HG02759 (cell line): ENCODE measurements at regions not wholly inside any gene's neighbourhood (a gene's known extent, or its start where the extent isn't known, plus 50 kb on each side); places are given as distances from the start of the nearest gene placed in this dataset.
"Not testable (repeated sequence)": the region's sequence is repeated elsewhere in the genome, so short reads cannot be mapped to it uniquely, and the experiment has no call there.

ENCODE experiments used
- ATAC-seq: cut with Tn5 transposase; IDR thresholded peaks from one replicate; pipeline ENCODE4 v1.9.1; 2021; ENCODE audit warnings: mild to moderate bottlenecking, moderate library complexity; ENCODE audit not compliant: unreplicated experiment

DNA sequence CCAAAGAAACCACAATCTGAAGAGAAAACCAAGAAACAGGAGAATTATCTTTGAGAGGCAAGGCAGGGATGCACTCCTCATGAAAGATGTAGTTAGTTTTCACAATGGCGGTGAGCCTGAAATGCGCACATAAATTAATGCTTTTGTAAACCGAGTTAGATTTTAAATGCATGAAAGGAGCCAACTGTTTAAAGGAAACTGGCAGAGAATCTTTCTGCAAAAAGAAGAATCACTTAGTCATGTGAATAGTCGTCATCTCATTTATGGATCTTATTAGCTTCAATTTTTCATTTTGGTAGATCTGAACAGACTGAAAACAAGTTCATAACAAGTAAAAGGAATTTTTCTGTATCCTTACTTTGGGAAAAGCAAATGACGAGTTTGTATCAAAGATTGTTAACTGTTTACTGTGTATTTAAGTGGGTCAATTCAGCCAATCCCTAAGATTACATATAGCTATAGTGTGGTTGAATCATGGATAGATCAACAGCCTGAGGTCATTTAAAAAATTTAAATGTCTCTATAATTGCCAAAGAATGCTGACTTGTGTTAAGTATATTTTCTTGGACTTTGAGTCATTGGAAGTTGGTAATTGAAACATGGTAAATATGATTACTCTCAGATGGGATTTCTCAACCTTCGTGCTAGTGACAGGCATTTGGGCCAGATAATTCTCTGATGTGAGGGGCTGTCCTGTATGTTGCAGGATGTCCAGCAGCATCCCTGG, 226.6 kb upstream of the KAZN start:
- no peak for ATAC-seq

DNA sequence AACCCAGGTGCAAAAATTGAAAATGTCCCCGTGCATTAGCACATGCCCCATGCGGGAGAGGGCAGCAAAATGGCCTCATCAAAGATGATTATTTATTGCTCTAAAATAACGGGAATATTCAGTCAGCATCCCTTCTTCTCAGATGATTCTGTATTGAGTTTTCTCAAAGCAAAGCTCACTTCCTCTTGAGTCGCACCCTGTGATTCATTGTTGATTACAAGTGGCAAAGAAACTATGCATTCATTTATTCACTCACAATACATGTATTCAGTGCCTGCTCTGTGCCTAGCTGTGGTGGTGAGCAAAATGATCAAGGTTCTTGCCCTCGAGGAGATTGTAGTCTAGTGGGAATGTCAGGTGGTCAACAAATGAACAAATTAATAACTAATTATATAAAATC, 226.0 kb upstream of the KAZN start:
- no peak for ATAC-seq

- ATAC-seq: no peak
Observed at GRCh38 chr1:14373081-14373758, 225.3 kb upstream of the KAZN start.

GRCh38 chr1:14375226-14375625, 223.3 kb upstream of the KAZN start:
- no peak for ATAC-seq

- no peak for ATAC-seq
Observed at GRCh38 chr1:14377386-14377785, 221.1 kb upstream of the KAZN start.

GRCh38 chr1:14380408-14380807, 218.1 kb upstream of the KAZN start:
- ATAC-seq: no peak

DNA sequence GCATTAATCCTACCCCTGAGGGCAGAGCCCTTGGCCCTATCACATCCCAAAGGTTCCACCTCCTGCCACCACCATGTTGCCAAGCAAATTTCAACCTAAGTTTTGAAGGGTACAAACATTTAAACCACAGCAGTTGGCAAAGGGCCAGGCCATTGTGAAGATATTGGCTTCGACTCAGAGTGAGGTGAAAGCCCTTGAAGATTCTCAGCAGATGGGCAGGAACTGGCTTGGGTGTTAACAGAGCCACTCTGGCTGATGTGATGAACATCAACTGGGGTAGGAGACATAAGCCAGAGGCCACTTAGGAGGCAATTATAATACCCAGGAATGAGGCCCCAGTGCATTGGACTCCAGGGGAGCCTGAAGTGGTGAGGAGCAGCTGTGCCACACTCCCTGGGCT, 207.7 kb upstream of the KAZN start:
- no peak for ATAC-seq

GRCh38 chr1:14392161-14392858, 206.2 kb upstream of the KAZN start:
- no peak for ATAC-seq

GRCh38 chr1:14392859-14393365, 205.6 kb upstream of the KAZN start:
- ATAC-seq: no peak

DNA sequence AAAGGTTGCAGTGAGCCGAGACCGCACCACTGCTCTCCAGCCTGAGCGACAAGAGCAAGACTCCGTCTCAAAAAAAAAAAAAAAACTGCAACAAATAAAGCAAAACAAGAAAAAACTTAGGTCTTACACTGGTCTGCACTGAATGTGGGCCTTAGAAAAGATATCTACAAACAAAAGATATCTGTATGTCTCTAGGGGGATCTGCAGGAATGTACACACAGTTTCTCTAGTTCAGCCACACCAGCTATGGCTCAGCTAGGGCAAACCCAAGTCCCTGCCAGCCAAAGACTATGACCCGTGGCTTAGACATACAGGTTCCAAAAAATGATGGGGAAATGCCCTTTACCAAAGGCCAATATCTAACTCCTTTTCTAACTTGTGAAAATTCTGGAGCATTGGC, 202.4 kb upstream of the KAZN start:
- no peak for ATAC-seq

DNA sequence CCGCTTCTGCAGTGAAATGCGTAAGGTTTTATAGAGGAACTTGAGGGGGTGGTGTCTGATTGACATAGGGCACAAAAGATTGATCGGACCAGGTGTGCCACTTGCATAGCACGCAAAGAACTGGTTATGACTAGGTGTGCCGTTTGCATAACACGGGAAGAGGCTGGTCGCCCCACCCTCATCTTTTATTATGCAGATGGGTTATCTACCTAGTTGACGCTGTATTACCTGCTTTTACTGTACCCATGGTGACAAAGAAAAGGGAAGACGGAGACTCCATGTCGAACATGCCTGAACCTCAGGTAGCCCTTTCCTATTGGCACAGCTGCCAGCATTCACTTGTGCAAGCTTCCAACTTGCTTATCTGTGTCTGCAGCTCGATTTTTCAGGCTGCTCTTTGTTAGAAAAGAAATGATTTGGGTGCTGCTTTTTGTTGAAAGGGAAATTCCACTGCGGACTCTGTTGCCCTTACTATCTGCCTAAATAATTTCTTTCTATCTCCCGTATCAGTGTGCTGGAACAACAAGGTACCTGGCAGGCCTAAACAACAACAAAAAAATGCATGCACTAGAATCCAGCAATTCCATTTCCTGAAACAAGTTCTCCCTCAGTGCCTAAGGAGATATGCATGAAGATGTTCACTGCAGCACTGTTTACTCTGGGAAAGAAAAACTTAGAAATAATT, 194.4 kb upstream of the KAZN start:
- no peak for ATAC-seq

DNA sequence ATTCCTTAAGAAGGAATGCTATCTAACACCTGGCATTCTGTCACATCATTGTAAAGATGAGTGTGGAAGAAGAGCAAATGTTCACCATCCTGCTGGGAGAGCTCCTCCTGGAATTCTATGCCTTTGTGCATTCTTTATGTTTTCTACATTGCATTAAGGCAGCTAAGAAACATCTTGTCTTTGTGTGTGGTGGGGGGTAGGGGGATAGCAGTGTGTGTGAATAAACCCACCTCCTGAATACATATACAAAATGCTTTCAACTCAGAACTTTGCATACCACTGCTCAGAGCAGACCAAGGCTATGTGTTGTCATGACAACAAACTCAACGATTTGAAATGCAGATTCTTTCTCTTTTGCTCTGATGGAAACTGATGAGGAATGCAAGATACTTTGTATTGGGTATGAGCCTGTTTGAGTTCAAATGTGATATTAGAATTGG, 193.6 kb upstream of the KAZN start:
- no peak for ATAC-seq

DNA sequence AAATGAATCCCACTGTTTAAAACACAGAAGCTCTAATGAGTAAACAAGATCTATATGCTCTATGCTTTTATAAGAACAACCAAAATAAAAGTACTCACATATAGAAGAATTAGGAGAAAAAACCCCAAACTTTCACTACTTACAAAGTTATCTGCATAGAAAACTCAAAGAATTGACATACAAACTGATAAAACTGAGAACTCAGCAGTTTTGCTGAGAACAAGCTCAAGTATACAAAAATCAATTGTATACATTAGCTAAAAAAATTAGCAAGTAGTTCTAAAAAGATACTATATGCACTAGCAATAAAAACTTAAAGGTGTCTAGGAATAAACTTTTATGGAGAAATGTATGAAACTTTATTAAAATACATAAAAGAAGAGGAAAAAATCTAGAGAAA, 186.2 kb upstream of the KAZN start:
- ATAC-seq: no peak

- no peak for ATAC-seq
Observed at GRCh38 chr1:14413819-14414490, 184.5 kb upstream of the KAZN start.

DNA sequence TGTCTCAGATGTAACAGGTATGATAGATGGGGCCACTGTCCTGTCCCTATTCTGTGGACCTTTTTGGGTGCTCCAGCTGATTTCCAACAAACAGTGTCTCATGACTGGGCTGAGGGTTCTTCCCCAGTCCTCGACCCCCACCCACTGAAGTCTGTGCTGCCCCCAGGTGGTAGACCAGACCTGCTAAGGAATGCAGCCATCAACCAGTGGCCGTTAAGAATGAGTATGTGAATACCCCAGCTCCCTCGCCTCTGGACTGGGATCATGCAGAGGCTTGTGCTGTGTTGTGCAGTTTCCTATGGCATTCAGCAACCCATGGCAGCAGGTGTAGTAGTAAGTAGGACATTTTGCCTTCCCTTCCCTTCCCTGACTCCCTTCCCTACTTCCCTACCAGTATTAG, 183.1 kb upstream of the KAZN start:
- ATAC-seq: no peak

- ATAC-seq: not testable (repeated sequence)
Observed at GRCh38 chr1:14419778-14420218, 178.7 kb upstream of the KAZN start.

DNA sequence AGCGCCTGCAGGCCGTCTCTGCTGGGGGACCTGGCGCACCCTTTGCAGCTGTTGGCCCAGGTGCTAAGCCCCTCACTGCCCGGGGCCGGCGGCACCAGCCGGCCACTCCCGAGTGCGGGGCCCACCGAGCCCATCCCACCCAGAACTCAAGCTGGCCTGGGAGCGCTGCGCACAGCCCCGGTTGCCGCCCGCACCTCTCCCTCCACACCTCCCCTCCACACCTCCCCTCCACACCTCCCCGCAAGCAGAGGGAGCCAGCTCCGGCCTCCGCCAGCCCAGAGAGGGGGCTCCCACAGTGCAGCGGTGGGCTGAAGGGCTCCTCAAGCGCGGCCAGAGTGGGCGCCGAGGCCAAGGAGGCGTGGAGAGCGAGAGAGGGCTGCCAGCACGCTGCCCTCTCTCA, 177.8 kb upstream of the KAZN start:
- no peak for ATAC-seq

DNA sequence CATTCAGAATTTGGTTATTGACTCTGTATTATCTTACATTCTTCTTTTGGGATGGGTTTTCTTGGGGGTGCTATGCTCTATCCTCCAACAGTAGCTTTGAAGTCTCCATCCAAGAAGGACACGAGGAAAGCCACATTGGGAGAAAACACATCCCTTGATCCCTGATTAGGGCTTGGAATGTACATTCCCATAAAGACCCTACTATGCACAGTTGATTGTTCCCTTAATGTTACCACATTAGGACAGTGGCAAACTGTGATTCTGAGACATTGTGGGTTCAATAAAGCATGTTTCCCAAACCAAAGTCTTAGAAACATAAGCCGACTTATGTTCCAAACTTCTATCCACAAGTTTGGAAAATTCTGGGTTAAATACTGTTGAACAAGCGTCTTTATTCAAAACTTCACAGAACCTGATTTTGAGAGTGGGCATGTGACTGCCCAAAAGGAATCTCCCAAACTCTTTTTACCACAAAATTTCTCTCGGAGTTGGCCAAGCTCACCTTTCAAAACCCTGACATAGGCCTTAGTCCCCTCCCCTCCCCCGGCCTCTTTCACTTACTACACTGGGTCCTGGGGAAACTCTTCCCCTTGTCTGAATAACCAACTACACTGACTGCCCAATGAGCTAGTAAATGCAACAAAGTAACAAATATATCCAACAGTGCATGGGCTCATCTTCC, 177.0 kb upstream of the KAZN start:
- ATAC-seq: no peak

- ATAC-seq: no peak
Observed at GRCh38 chr1:14421977-14422609, 176.4 kb upstream of the KAZN start.
